ENCODE measurements at regions not wholly inside any gene's neighbourhood (a gene's known extent, or its start where the extent isn't known, plus 50 kb on each side); places are given as distances from the start of the nearest gene placed in this dataset.

- TF ChIP-seq CTCF (IDR thresholded peaks at IDR 0.05) = no peak
- no peak for TF ChIP-seq POLR2A (IDR thresholded peaks at IDR 0.05)
These were observed 255.8 kb downstream of the CYP26B1 start for GRCh38 chr2:71891719-71892422.

Measured in prostate gland (tissue), 2 donors.